Ishikawa (cell line): ENCODE measurements at regions not wholly inside any gene's neighbourhood (a gene's known extent, or its start where the extent isn't known, plus 50 kb on each side); places are given as distances from the start of the nearest gene placed in this dataset.

Experiments
- CREB1 ChIP-seq: IDR thresholded peaks from 2 replicates; pipeline ENCODE4 v1.6.1; 2012; ENCODE audit warnings: low read depth
- RAD21 ChIP-seq: IDR thresholded peaks from 2 replicates; pipeline ENCODE4 v1.6.1; 2012; ENCODE audit warnings: low read depth
- REST ChIP-seq: IDR thresholded peaks from 2 replicates; pipeline ENCODE4 v1.6.1; 2012; ENCODE audit warnings: low read depth, mild to moderate bottlenecking
- TAF1 ChIP-seq: IDR thresholded peaks from 2 replicates; pipeline ENCODE4 v1.6.1; 2012; ENCODE audit warnings: low read depth, mild to moderate bottlenecking
- TEAD4 ChIP-seq: IDR thresholded peaks from 2 replicates; pipeline ENCODE4 v1.6.1; 2012

- TF ChIP-seq RAD21 (no peak), CREB1 (no peak), REST (no peak), TAF1 (no peak), TEAD4 (no peak)
Measured at GRCh38 chr5:2286250-2286649, 403.5 kb upstream of the IRX4 start.
